ENCODE measurements at regions not wholly inside any gene's neighbourhood (a gene's known extent, or its start where the extent isn't known, plus 50 kb on each side); places are given as distances from the start of the nearest gene placed in this dataset.
A peak's percentile ranks its signal among the peaks of the same experiment; 100 is the strongest.

GRCh38 chr7:12927635-12928434 lies 240.4 kb downstream of the ARL4A start (continued):
- TF ChIP-seq, protein P1, sequence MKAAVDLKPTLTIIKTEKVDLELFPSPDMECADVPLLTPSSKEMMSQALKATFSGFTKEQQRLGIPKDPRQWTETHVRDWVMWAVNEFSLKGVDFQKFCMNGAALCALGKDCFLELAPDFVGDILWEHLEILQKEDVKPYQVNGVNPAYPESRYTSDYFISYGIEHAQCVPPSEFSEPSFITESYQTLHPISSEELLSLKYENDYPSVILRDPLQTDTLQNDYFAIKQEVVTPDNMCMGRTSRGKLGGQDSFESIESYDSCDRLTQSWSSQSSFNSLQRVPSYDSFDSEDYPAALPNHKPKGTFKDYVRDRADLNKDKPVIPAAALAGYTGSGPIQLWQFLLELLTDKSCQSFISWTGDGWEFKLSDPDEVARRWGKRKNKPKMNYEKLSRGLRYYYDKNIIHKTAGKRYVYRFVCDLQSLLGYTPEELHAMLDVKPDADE (IDR thresholded peaks at IDR 0.05), result no peak
- no peak for TF ChIP-seq EZH2 (IDR thresholded peaks at IDR 0.05; ENCODE audit: low read depth, unreplicated experiment)

- no peaks in the 10 kb centered on the region for H3K36me3 ChIP-seq (ENCODE audit: insufficient read depth)
- H3K79me2 ChIP-seq (replicated peaks; ENCODE audit: insufficient read depth), result no peaks in the 10 kb centered on the region
- H4K20me1 ChIP-seq (replicated peaks; ENCODE audit: insufficient read depth), result no peaks in the 10 kb centered on the region
- H3K4me2 ChIP-seq, result no peak overlapping the region
- Mint-ChIP-seq H3K4me3 (no peak overlapping the region), H3K27me3 (ENCODE audit: insufficient read depth, low read depth, poor library complexity) (peaks cover 2% of the 10 kb centered on the region), H3K9me3 (no peaks in the 10 kb centered on the region), H3K4me1 (peaks cover 16% of the 10 kb centered on the region), H3K36me3 (ENCODE audit: low read depth) (no peaks in the 10 kb centered on the region), H3K27ac (peak overlapping the region; percentile 87)
- H3K9me2 ChIP-seq (ENCODE audit: insufficient read depth), result no peaks in the 10 kb centered on the region
- ATAC-seq, result no peak
- H3K4me3 ChIP-seq, result no peak overlapping the region
- H3K4me1 ChIP-seq (ENCODE audit: insufficient read depth), result no peaks in the 10 kb centered on the region
- peak; percentile 8 for DNase-seq (ENCODE audit: low spot score)
- H3K27ac ChIP-seq (ENCODE audit: low read depth), result no peak overlapping the region
- H2AFZ ChIP-seq, result 0 out of 2 replicates have a peak overlapping the region, but pooled peaks have one; percentile 1
- H3K27me3 ChIP-seq (ENCODE audit: insufficient read depth), result no peaks in the 10 kb centered on the region
- H3F3A ChIP-seq (replicated peaks; ENCODE audit: low read depth), result no peaks in the 10 kb centered on the region
- no peak for TF ChIP-seq CREB1 (CRISPR knock-in tag; IDR thresholded peaks at IDR 0.05; ENCODE audit: low read depth)
- TF ChIP-seq, protein P2, sequence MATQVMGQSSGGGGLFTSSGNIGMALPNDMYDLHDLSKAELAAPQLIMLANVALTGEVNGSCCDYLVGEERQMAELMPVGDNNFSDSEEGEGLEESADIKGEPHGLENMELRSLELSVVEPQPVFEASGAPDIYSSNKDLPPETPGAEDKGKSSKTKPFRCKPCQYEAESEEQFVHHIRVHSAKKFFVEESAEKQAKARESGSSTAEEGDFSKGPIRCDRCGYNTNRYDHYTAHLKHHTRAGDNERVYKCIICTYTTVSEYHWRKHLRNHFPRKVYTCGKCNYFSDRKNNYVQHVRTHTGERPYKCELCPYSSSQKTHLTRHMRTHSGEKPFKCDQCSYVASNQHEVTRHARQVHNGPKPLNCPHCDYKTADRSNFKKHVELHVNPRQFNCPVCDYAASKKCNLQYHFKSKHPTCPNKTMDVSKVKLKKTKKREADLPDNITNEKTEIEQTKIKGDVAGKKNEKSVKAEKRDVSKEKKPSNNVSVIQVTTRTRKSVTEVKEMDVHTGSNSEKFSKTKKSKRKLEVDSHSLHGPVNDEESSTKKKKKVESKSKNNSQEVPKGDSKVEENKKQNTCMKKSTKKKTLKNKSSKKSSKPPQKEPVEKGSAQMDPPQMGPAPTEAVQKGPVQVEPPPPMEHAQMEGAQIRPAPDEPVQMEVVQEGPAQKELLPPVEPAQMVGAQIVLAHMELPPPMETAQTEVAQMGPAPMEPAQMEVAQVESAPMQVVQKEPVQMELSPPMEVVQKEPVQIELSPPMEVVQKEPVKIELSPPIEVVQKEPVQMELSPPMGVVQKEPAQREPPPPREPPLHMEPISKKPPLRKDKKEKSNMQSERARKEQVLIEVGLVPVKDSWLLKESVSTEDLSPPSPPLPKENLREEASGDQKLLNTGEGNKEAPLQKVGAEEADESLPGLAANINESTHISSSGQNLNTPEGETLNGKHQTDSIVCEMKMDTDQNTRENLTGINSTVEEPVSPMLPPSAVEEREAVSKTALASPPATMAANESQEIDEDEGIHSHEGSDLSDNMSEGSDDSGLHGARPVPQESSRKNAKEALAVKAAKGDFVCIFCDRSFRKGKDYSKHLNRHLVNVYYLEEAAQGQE (IDR thresholded peaks at IDR 0.05; ENCODE audit: unreplicated experiment), result no peak
- no peak for TF ChIP-seq ZNF114 (CRISPR knock-in tag; IDR thresholded peaks at IDR 0.05)
- TF ChIP-seq ZNF331 (CRISPR knock-in tag; IDR thresholded peaks at IDR 0.05; ENCODE audit: low read depth), result no peak
- TF ChIP-seq, protein P1 (IDR thresholded peaks at IDR 0.05), result no peak
- TF ChIP-seq STAT1 (IDR thresholded peaks at IDR 0.05; ENCODE audit: unreplicated experiment), result no peak
- no peak for TF ChIP-seq ZNF462 (CRISPR knock-in tag; IDR thresholded peaks at IDR 0.05)
- no peak for TF ChIP-seq JUNB (IDR thresholded peaks at IDR 0.05; ENCODE audit: unreplicated experiment)
- TF ChIP-seq EZH2 (IDR thresholded peaks at IDR 0.05; ENCODE audit: low read depth, unreplicated experiment), result no peak
Measured at GRCh38 chr7:12929476-12930140, 242.2 kb downstream of the ARL4A start.

All from GM23338 (cell line).